ENCODE measurements at regions not wholly inside any gene's neighbourhood (a gene's known extent, or its start where the extent isn't known, plus 50 kb on each side); places are given as distances from the start of the nearest gene placed in this dataset.

DNA sequence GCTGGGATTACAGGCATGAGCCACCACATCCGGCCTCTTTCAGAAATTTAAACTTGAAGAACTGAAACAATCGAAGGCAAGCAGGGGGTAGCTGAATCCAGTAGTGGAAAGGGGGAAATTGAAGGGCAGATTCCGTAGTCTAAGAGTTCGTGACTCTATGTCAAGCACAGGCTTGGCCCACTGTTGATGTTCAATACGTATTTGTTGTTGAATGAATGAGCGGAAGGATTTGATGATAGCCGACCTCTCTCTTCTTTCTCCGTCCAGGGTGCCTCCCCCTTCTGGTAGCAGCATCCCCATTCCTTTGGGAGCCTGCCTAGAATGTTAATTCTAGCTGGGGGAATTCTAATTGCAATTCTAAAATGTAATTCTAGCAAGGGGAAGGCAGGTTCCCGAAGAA lies 59.8 kb upstream of the MED13L start:
- intact Hi-C loops (cut with micrococcal nuclease), result no loop called here
- ChIA-PET POLR2A (interaction anchor here (0.8 kb wide), 1 partner anchor 14 kb away, joined by 4 read pairs; no protein-coding TSS in a partner anchor), CTCF (no interaction called here)
- TF ChIP-seq, protein P1, sequence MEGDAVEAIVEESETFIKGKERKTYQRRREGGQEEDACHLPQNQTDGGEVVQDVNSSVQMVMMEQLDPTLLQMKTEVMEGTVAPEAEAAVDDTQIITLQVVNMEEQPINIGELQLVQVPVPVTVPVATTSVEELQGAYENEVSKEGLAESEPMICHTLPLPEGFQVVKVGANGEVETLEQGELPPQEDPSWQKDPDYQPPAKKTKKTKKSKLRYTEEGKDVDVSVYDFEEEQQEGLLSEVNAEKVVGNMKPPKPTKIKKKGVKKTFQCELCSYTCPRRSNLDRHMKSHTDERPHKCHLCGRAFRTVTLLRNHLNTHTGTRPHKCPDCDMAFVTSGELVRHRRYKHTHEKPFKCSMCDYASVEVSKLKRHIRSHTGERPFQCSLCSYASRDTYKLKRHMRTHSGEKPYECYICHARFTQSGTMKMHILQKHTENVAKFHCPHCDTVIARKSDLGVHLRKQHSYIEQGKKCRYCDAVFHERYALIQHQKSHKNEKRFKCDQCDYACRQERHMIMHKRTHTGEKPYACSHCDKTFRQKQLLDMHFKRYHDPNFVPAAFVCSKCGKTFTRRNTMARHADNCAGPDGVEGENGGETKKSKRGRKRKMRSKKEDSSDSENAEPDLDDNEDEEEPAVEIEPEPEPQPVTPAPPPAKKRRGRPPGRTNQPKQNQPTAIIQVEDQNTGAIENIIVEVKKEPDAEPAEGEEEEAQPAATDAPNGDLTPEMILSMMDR (IDR thresholded peaks at IDR 0.05), result no peak
- ATAC-seq (no peak), DNase-seq (no peak)
- H3K9me3 Mint-ChIP-seq, result no peaks in the 10 kb centered on the region
- H3K4me1 Mint-ChIP-seq (ENCODE audit: low read depth), result peaks cover 2% of the 10 kb centered on the region
- H3K36me3 Mint-ChIP-seq (ENCODE audit: low read depth), result no peaks in the 10 kb centered on the region
- H3K4me3 Mint-ChIP-seq, result no peak overlapping the region
- H3K27ac Mint-ChIP-seq, result no peak overlapping the region
- H3K27me3 Mint-ChIP-seq, result no peaks in the 10 kb centered on the region

GRCh38 chr12:116338064-116338846 lies 60.8 kb upstream of the MED13L start:
- peaks cover 2% of the 10 kb centered on the region for H3K4me1 Mint-ChIP-seq (ENCODE audit: low read depth)
- no peak for ATAC-seq
- TF ChIP-seq, protein P1 (IDR thresholded peaks at IDR 0.05), result no peak
- H3K36me3 Mint-ChIP-seq (ENCODE audit: low read depth), result no peaks in the 10 kb centered on the region
- ChIA-PET CTCF (interaction anchor here (0.6 kb wide), 1 partner anchor 782 kb away, joined by 3 read pairs; no protein-coding TSS in a partner anchor), POLR2A (interaction anchor here (0.8 to 0.9 kb wide), 2 partner anchors 15 to 239 kb away, joined by 3 to 4 read pairs; no protein-coding TSS in a partner anchor)
- no peaks in the 10 kb centered on the region for H3K9me3 Mint-ChIP-seq
- no peaks in the 10 kb centered on the region for H3K27me3 Mint-ChIP-seq
- no peak overlapping the region for H3K27ac Mint-ChIP-seq
- intact Hi-C loops (cut with micrococcal nuclease), result no loop called here
- no peak for DNase-seq
- H3K4me3 Mint-ChIP-seq, result no peak overlapping the region

DNA sequence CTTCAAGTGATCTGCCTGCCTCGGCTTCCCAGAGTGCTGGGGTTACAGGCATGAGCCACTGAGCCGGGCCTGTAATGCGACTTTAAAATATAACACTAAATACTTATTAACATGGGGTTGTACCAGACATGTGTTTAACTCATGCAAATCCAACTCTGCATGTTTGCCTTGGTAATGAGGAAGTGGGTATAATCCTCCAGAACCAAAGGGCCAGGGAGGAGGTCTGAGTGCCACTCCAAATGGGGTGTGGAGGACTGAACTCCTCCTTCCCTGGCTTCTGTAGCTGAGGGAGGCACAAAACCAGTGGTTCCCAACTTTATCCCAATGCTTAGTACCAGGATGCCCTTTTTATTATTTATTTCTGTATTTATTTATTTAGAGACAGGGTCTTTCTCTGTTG lies 61.6 kb upstream of the MED13L start:
- Mint-ChIP-seq H3K4me1 (ENCODE audit: low read depth) (peaks cover 2% of the 10 kb centered on the region), H3K36me3 (ENCODE audit: low read depth) (no peaks in the 10 kb centered on the region), H3K4me3 (no peak overlapping the region), H3K27me3 (no peaks in the 10 kb centered on the region), H3K9me3 (no peaks in the 10 kb centered on the region), H3K27ac (no peak overlapping the region)
- no peak for ATAC-seq
- ChIA-PET POLR2A (no interaction called here), CTCF (no interaction called here)
- TF ChIP-seq, protein P1 (IDR thresholded peaks at IDR 0.05), result no peak
- intact Hi-C loops (cut with micrococcal nuclease), result no loop called here
- DNase-seq, result no peak

- Mint-ChIP-seq H3K9me3 (no peaks in the 10 kb centered on the region), H3K36me3 (ENCODE audit: low read depth) (no peaks in the 10 kb centered on the region), H3K27me3 (no peaks in the 10 kb centered on the region), H3K27ac (no peak overlapping the region), H3K4me1 (ENCODE audit: low read depth) (peaks cover 2% of the 10 kb centered on the region), H3K4me3 (no peak overlapping the region)
- TF ChIP-seq, protein P1 (IDR thresholded peaks at IDR 0.05), result no peak
- CTCF ChIA-PET, result no interaction called here
- POLR2A ChIA-PET, result no interaction called here
- ATAC-seq, result no peak
- intact Hi-C loops (cut with micrococcal nuclease), result no loop called here
- DNase-seq, result no peak
Measured at GRCh38 chr12:116339800-116340371, 62.4 kb upstream of the MED13L start.

GRCh38 chr12:116343331-116343884 lies 65.9 kb upstream of the MED13L start:
- TF ChIP-seq, protein P1 (IDR thresholded peaks at IDR 0.05), result no peak
- H3K4me3 Mint-ChIP-seq, result no peak overlapping the region
- CTCF ChIA-PET, result interaction anchor here (0.7 kb wide), 1 partner anchor 1622 kb away, joined by 3 read pairs; no protein-coding TSS in a partner anchor
- intact Hi-C loops (cut with micrococcal nuclease), result no loop called here
- ATAC-seq (no peak), DNase-seq (no peak)
- no peaks in the 10 kb centered on the region for H3K27me3 Mint-ChIP-seq
- POLR2A ChIA-PET, result no interaction called here
- H3K27ac Mint-ChIP-seq, result no peak overlapping the region
- no peaks in the 10 kb centered on the region for H3K9me3 Mint-ChIP-seq
- no peaks in the 10 kb centered on the region for H3K36me3 Mint-ChIP-seq (ENCODE audit: low read depth)
- no peaks in the 10 kb centered on the region for H3K4me1 Mint-ChIP-seq (ENCODE audit: low read depth)
